ENCODE measurements at regions not wholly inside any gene's neighbourhood (a gene's known extent, or its start where the extent isn't known, plus 50 kb on each side); places are given as distances from the start of the nearest gene placed in this dataset.

- TF ChIP-seq CHD7 (IDR thresholded peaks at IDR 0.05; ENCODE audit: insufficient replicate concordance, low read length) (no peak), KDM5A (IDR thresholded peaks at IDR 0.05; ENCODE audit: low read length) (no peak), CHD2 (IDR thresholded peaks at IDR 0.05; ENCODE audit: low read length) (no peak), YY1 (IDR thresholded peaks at IDR 0.05; ENCODE audit: low read depth, low read length) (no peak), SIRT6 (IDR thresholded peaks at IDR 0.05; ENCODE audit: low read length) (no peak), EZH2 (IDR thresholded peaks at IDR 0.05; ENCODE audit: low read depth, low read length, severe bottlenecking) (no peak), POLR2A (IDR thresholded peaks at IDR 0.05; ENCODE audit: control extremely low read depth in 1 of 2, low read depth in 2 of 2, low read length in 2 of 2) (no peak), TCF12 (IDR thresholded peaks at IDR 0.05; ENCODE audit: low read depth, low read length) (no peak), SIN3A (conservative IDR thresholded peaks at IDR 0.05 in 1 of 2, IDR thresholded peaks at IDR 0.05 in 1 of 2; ENCODE audit: low read depth in 1 of 2, low read length in 2 of 2) (no peak), BRCA1 (IDR thresholded peaks at IDR 0.05; ENCODE audit: low read depth, low read length) (no peak), ZNF274 (IDR thresholded peaks at IDR 0.05; ENCODE audit: borderline replicate concordance, extremely low read depth, low read length) (no peak), CTBP2 (IDR thresholded peaks at IDR 0.05; ENCODE audit: borderline replicate concordance, insufficient read depth, insufficient read length, low read length) (no peak)
Measured at GRCh38 chr3:126252373-126252772, 72.0 kb upstream of the ALDH1L1 start (continued).
